Activated CD8-positive, alpha-beta memory T cell treated with anti-CD3 and anti-CD28 coated beads for 1 hour (primary cell): ENCODE measurements at regions not wholly inside any gene's neighbourhood (a gene's known extent, or its start where the extent isn't known, plus 50 kb on each side); places are given as distances from the start of the nearest gene placed in this dataset.
"Not testable (repeated sequence)": the region's sequence is repeated elsewhere in the genome, so short reads cannot be mapped to it uniquely, and the experiment has no call there.

Experiments
- DNase-seq, 2 donors: peaks; one replicate each; pipeline ENCODE4 v3.0.0-alpha.2; 2020; ENCODE audit warnings: low read depth in 1 of 2; ENCODE audit errors: extremely low read depth in 1 of 2

GRCh38 chr12:97790281-97790680 lies 327.7 kb downstream of the RMST start:
- DNase-seq: no peak

- no peak for DNase-seq
Measured at GRCh38 chr12:97797473-97797872, 334.9 kb downstream of the RMST start.

DNA sequence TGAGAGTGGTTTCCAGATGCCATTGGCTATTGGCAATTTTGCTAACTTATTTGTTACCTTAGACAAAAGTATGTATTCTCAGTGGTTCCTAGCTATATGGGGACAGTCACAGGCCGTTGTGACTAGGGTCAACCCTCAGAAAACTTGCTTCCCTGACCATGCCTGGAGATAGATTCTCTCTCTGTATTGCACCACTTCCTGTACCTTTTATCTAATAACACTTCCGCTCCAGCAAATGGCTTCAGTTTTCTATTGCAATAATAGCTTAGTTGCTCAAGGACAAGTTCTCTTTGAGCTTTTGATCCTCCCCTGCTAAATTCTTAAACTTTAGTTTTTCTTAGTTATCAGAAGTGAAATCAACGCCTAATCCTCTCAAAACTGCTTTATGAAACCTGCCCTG lies 338.0 kb downstream of the RMST start:
- DNase-seq: no peak

- no peak for DNase-seq
Measured at GRCh38 chr12:97801471-97802059, 339.0 kb downstream of the RMST start.

GRCh38 chr12:97805146-97805545 lies 342.5 kb downstream of the RMST start:
- no peak for DNase-seq

DNA sequence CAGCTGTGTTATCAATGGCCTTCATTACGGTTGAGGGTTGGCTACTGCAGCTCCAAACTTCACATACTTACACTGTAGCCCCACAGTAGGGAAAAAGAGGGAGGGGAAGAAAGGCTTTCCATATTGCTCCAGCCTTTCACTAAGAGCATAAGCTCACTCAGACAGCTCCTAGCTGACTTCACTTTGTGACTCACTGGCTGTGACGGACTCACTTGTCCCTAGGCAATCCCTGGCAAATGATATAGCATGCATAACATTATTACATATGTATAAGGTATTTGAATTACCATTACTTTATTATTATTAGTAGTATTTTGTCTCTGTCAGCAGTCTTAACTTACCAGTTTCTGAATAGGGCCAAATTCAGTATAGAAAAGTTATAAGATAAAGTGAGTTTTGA lies 350.7 kb downstream of the RMST start:
- DNase-seq: no peak

GRCh38 chr12:97821806-97822205 lies 359.2 kb downstream of the RMST start:
- DNase-seq: no peak

DNA sequence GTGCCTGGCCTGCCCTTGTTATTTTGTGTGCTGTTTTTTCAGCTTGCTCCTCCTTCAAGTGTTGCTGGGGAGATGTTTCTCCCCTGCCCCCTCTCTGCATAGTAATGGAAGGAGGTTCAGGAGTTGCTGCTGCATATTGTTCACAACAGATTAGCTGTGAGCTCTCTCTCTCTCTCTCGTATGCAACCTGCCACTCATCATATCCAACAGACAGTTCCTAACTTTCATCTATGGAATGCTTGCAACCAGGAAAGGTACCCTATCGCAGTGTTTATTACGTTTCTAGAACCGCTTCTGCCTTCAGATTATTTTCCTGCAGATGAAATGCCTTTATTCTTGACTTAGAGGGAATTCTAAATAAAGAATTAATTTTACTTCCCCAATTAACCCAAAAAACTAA lies 372.9 kb downstream of the RMST start:
- no peak for DNase-seq

GRCh38 chr12:97837401-97837800 lies 374.8 kb downstream of the RMST start:
- DNase-seq: no peak

DNA sequence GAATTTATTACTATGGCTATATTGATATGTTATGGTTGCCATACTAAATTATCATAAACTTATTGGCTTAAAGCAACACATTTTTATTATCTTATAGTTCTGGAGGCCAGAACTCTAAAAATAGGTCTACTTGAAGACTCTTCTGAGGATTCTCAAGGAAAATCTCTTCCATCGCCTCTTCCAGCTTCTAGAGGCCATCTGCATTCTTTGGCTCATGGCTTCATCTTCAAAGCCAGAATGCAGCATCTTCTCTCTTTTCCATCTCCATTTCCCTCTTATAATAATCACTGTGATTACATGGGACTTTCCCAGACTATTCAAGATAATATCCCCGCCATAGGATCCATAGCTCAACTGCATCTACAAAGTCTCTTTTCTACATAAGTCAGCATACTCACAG lies 385.4 kb downstream of the RMST start:
- no peak for DNase-seq

DNA sequence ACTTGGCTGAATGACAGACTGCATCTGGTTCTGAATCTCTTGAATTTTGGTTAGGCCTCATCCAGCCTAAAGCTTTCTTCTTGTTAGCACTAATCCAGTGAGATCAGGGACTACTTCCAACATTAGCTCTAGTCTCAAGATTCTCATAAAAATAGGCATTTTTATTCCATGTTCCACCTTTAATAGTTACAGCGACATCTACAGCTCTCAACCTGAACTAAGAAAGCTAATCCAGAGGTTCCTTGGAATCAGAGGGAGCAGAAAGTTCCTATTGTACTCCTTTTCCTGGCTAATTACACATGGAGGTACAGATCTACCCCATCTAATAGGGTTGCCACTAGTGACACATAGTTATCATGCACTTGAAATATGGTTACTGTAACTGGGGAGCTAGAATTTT lies 391.9 kb downstream of the RMST start:
- DNase-seq: no peak

DNA sequence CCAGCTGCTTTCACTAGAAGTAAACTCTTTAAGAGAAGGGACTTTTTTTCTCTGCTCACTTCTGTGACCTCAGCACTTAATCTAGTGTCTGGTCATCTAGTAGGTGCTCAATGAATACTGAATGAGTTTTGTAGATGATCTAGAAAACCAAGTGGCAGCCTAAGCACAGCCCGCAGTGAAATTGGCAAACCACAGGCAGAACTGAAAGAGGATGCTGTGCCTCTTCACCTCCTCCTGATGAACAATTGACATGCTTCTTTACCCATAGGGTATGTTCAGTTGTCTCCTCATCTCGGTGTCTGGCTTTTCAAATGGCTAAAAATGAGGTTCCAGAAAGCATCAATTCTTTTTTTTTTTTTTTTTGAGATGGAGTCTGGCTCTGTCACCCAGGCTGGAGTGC lies 399.5 kb downstream of the RMST start:
- DNase-seq: no peak

- DNase-seq: no peak
Measured at GRCh38 chr12:97875064-97875463, 412.5 kb downstream of the RMST start.

DNA sequence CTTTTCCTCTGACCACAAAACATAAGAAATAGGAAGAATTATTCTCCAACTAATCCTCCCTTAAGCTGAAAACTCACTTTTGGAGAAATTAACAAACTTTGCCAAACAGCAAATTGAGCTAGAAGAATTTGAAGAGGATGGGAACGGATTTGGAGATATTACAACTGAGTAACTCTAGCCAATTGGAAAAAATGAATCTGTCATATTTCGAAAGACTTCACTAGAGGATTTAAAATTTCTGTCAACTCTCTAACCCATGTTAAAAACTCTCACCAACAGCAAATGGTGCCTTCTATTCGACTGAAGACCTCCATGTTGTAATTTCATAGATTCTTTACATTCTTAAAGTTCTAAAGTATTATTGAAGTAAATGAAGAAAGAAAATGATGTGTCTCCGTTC lies 414.2 kb downstream of the RMST start:
- no peak for DNase-seq

GRCh38 chr12:97877404-97877803 lies 414.8 kb downstream of the RMST start:
- no peak for DNase-seq

DNA sequence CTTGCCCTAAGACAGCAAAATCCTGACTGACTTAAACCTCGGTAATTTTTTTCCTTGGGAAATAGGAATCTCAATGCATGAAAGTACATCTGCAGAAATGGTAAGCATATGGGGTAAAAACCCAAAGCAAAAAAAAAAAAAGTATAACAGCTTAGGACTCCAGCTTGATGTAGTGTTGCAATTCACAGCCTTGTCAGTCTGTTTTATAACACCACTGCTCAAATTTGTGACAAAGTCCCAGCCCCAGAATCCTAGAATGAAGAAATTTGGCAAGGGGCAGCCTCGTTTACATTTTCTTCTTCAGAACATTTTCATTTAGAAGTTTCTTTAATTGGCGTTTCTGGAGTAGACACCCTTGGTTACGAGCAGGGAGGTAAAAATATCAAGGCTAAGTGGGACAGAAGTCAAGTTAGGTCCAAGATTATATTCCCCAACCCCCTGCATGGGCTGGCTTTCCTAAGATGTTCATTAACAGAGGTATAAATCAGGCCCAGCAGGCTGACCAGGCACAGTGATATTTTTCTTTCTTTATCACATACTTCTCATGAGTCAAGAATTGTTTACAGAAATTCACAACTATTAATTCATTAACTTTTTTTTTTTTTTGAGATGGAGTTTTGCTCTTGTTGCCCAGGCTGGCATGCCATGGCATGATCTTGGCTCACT lies 424.0 kb downstream of the RMST start:
- DNase-seq: no peak

DNA sequence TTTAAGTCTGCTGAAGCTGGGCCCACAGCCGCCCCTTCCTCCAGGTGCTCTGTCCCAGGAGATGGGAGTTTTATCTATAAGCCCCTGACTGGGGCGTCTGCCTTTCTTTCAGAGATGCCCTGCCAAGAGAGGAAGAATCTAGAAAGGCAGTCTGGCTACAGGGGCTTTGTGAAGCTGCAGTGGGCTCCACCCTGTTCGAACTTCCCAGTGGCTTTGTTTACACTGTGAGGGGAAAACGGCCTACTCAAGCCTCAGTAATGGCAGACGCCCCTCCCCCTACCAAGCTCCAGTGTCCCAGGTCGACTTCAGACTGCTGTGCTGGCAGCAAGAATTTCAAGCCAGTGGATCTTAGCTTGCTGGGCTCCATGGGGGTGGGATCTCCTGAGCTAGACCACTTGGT lies 435.3 kb downstream of the RMST start:
- DNase-seq: not testable (repeated sequence)

GRCh38 chr12:97899529-97899928 lies 436.9 kb downstream of the RMST start:
- DNase-seq: no peak

GRCh38 chr12:97899956-97900355 lies 437.4 kb downstream of the RMST start:
- no peak for DNase-seq

- no peak for DNase-seq
Measured at GRCh38 chr12:97903356-97903755, 440.8 kb downstream of the RMST start.

DNA sequence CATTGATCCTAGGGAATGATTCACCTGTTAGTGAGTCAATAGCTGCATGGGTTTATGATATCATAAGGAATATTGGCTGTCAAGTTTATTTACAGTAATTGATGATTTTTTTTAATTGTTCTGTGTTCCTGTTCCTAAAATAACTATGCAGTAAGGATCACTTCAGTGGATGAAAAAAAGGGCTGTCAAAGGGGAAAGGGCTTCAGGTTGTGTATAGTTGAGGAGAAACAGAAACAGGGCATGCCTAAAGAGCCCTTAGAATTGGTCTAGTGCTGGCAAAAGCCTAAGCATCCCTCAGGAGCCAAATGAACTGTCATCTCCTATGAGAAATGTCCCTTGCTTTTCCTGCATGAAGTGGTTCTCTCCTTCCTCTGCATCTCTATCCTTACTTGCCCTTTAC lies 444.9 kb downstream of the RMST start:
- no peak for DNase-seq

DNA sequence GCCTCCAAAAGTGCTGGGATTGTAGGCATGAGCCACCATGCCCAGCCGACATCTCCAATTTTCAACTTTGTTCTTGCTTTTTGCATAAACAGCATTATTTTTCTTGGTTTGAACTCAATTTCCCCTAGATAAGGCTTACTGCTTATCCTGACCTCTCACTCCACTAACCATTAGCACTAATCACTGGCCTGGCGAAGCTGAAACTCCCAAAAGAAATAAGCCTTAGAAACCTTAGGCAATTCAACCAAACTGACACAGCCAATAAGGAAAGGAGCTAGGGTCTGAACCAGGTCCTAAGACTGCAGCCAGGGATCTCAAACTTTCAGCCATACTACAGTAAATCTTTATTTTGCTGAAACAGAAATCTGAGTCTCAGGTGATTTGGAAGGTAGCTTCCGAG lies 448.0 kb downstream of the RMST start:
- no peak for DNase-seq

DNA sequence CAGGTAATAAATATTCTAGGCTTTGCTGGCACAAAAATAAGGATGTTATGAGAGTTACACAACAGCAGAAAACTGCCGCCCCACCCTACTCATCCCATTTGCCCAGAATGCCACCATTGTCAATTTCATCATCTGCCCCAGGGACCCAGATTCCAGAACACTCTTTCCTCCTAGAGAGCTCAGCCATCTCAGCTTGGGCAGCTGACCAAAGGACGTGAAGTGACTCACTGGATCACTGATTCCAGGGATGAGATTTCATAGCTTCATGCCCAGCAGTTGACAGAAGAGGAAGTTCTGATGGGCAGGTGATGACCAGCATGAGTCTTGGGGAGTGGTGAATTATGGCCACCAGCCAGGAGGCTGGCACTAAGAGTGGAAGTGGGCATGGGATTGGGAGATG lies 450.3 kb downstream of the RMST start:
- no peak for DNase-seq
